Calu3 (cell line): ENCODE measurements at regions not wholly inside any gene's neighbourhood (a gene's known extent, or its start where the extent isn't known, plus 50 kb on each side); places are given as distances from the start of the nearest gene placed in this dataset.

Source experiments
- BruUV-seq: library from RNA; stranded (reverse); fragments of 400-500 nt; replicated peaks from 2 replicates; lab custom pipeline; 2021; lab: Mats Ljungman, UMichigan
- CTCF ChIA-PET: fragments of 300-600 bp; sonication (Branson Sonifier 250); formaldehyde crosslinking; loops from one replicate; lab custom pipeline; 2022; ENCODE audit warnings: antibody characterized with exemption; lab: Charles Lee
- DNase-seq: peaks from one replicate; pipeline ENCODE4 v3.0.0; 2022
- H3K27ac Mint-ChIP-seq: one replicate; pipeline ENCODE4 v1.8.0; 2022; ENCODE audit warnings: mixed read lengths; ENCODE audit not compliant: unreplicated experiment
- H3K27me3 Mint-ChIP-seq: one replicate; pipeline ENCODE4 v1.8.0; 2022; ENCODE audit warnings: mixed read lengths; ENCODE audit not compliant: unreplicated experiment
- H3K36me3 Mint-ChIP-seq: one replicate; pipeline ENCODE4 v1.8.0; 2022; ENCODE audit warnings: mild to moderate bottlenecking, moderate library complexity, mixed read lengths; ENCODE audit not compliant: insufficient read depth, unreplicated experiment
- H3K4me1 Mint-ChIP-seq: one replicate; pipeline ENCODE4 v1.8.0; 2022; ENCODE audit warnings: mild to moderate bottlenecking, low read depth, mixed read lengths; ENCODE audit not compliant: unreplicated experiment
- H3K4me3 Mint-ChIP-seq: one replicate; pipeline ENCODE4 v1.8.0; 2022; ENCODE audit warnings: mild to moderate bottlenecking, low read depth, moderate library complexity, mixed read lengths; ENCODE audit not compliant: unreplicated experiment
- H3K9me3 Mint-ChIP-seq: one replicate; pipeline ENCODE4 v1.8.0; 2022; ENCODE audit warnings: low read depth, mixed read lengths; ENCODE audit not compliant: unreplicated experiment
- intact Hi-C: fragments of 100-400 bp; cut with micrococcal nuclease; formaldehyde crosslinking; loops from one replicate; pipeline ENCODE4 v1.10.0; 2022; ENCODE audit not compliant: unreplicated experiment
- TF ChIP-seq, protein P1 (sequence below): fragments of 200-600 bp; IDR thresholded peaks from one replicate; pipeline ENCODE4 v1.8.0; 2022; ENCODE audit warnings: antibody characterized with exemption; ENCODE audit not compliant: unreplicated experiment

DNA sequence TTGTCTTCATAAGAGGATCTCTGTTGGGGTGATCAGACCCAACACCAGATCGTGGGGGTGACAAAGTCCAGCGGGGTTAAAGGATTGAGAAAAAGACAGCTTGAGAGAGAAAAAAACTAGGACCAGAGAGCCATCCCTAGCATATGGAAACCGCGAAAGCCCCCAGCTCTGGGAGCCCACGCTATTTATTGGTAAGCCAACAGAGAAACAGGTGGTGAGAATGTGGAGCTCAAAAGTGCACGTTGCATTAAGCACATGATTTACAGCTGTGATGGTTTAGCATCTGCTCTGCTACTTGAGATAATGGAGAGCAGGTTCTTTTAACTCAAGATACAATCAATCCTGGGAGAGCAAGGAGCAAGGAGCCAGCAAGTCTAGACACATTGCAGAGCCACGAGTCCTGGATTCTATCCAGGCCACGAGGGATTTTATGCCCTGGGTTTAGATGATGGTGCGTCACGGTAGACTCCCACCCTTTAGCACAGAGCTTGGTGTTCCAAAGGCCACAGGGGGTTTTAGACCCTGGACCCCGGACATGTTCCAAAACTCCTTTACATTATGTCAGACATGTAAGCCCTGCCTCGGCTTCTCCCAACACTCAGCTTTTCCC lies 755.2 kb upstream of the SORCS1 start:
- TF ChIP-seq, protein P1, sequence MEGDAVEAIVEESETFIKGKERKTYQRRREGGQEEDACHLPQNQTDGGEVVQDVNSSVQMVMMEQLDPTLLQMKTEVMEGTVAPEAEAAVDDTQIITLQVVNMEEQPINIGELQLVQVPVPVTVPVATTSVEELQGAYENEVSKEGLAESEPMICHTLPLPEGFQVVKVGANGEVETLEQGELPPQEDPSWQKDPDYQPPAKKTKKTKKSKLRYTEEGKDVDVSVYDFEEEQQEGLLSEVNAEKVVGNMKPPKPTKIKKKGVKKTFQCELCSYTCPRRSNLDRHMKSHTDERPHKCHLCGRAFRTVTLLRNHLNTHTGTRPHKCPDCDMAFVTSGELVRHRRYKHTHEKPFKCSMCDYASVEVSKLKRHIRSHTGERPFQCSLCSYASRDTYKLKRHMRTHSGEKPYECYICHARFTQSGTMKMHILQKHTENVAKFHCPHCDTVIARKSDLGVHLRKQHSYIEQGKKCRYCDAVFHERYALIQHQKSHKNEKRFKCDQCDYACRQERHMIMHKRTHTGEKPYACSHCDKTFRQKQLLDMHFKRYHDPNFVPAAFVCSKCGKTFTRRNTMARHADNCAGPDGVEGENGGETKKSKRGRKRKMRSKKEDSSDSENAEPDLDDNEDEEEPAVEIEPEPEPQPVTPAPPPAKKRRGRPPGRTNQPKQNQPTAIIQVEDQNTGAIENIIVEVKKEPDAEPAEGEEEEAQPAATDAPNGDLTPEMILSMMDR = no peak
- BruUV-seq = no TSS peak
- Mint-ChIP-seq H3K36me3 (no peaks in the 10 kb centered on the region), H3K4me3 (no peak overlapping the region), H3K27me3 (no peaks in the 10 kb centered on the region), H3K27ac (no peak overlapping the region), H3K9me3 (peaks cover 9% of the 10 kb centered on the region), H3K4me1 (no peaks in the 10 kb centered on the region)
- CTCF ChIA-PET = no interaction called here
- DNase-seq = no peak
- intact Hi-C loops = no loop called here

GRCh38 chr10:107918171-107918570 lies 753.7 kb upstream of the SORCS1 start:
- CTCF ChIA-PET = no interaction called here
- BruUV-seq = no TSS peak
- Mint-ChIP-seq H3K36me3 (no peaks in the 10 kb centered on the region), H3K4me3 (no peak overlapping the region), H3K4me1 (no peaks in the 10 kb centered on the region), H3K27me3 (no peaks in the 10 kb centered on the region), H3K27ac (no peak overlapping the region), H3K9me3 (peaks cover 9% of the 10 kb centered on the region)
- DNase-seq = no peak
- TF ChIP-seq, protein P1 = no peak
- intact Hi-C loops = no loop called here

- CTCF ChIA-PET = no interaction called here
- H3K4me1 Mint-ChIP-seq = no peaks in the 10 kb centered on the region
- no peaks in the 10 kb centered on the region for H3K36me3 Mint-ChIP-seq
- H3K27ac Mint-ChIP-seq = no peak overlapping the region
- H3K27me3 Mint-ChIP-seq = no peaks in the 10 kb centered on the region
- no peak for DNase-seq
- BruUV-seq = no TSS peak
- intact Hi-C loops = no loop called here
- peaks cover 3% of the 10 kb centered on the region for H3K9me3 Mint-ChIP-seq
- H3K4me3 Mint-ChIP-seq = no peak overlapping the region
- TF ChIP-seq, protein P1 = no peak
Observed at GRCh38 chr10:107915215-107915610, 750.7 kb upstream of the SORCS1 start.

- H3K27ac Mint-ChIP-seq = no peak overlapping the region
- no peak for DNase-seq
- CTCF ChIA-PET = no interaction called here
Observed at GRCh38 chr10:107914450-107915214, 750.1 kb upstream of the SORCS1 start.

More at GRCh38 chr10:107914450-107915214, 750.1 kb upstream of the SORCS1 start:
- H3K4me1 Mint-ChIP-seq = no peaks in the 10 kb centered on the region
- peaks cover 3% of the 10 kb centered on the region for H3K9me3 Mint-ChIP-seq
- BruUV-seq = no TSS peak
- TF ChIP-seq, protein P1 = no peak
- H3K27me3 Mint-ChIP-seq = no peaks in the 10 kb centered on the region
- H3K4me3 Mint-ChIP-seq = no peak overlapping the region
- no peaks in the 10 kb centered on the region for H3K36me3 Mint-ChIP-seq
- intact Hi-C loops = no loop called here
